Middle frontal gyrus (tissue), 1 donor: ENCODE measurements at regions not wholly inside any gene's neighbourhood (a gene's known extent, or its start where the extent isn't known, plus 50 kb on each side); places are given as distances from the start of the nearest gene placed in this dataset.

ENCODE experiments used
- DNase-seq: peaks from one replicate; pipeline ENCODE4 v3.0.0-alpha.2; 2015; ENCODE audit warnings: low spot score; ENCODE audit errors: extremely low spot score

- DNase-seq, result no peak
These were observed 1217.2 kb upstream of the GJE1 start for GRCh38 chr6:140915551-140915950.

- DNase-seq, result no peak
These were observed 1217.6 kb upstream of the GJE1 start for GRCh38 chr6:140915103-140915502.

GRCh38 chr6:140912686-140913085, 1220.0 kb upstream of the GJE1 start:
- DNase-seq, result no peak

GRCh38 chr6:140909625-140910024, 1223.1 kb upstream of the GJE1 start:
- no peak for DNase-seq

GRCh38 chr6:140909156-140909555, 1223.6 kb upstream of the GJE1 start:
- no peak for DNase-seq

- DNase-seq, result no peak
These were observed 1224.2 kb upstream of the GJE1 start for GRCh38 chr6:140908505-140908904.

- DNase-seq, result no peak
These were observed 1225.5 kb upstream of the GJE1 start for GRCh38 chr6:140907235-140907634.

- no peak for DNase-seq
These were observed 1227.0 kb upstream of the GJE1 start for GRCh38 chr6:140905724-140906123.

- DNase-seq, result no peak
These were observed 1227.7 kb upstream of the GJE1 start for GRCh38 chr6:140905050-140905449.

GRCh38 chr6:140897804-140898573, 1234.7 kb upstream of the GJE1 start:
- DNase-seq, result no peak

- no peak for DNase-seq
These were observed 1235.4 kb upstream of the GJE1 start for GRCh38 chr6:140897349-140897748.

GRCh38 chr6:140893432-140893831, 1239.3 kb upstream of the GJE1 start:
- no peak for DNase-seq

GRCh38 chr6:140879946-140880345, 1252.8 kb upstream of the GJE1 start:
- DNase-seq, result peak; percentile 31

- no peak for DNase-seq
These were observed 1258.7 kb upstream of the GJE1 start for GRCh38 chr6:140874066-140874465.

- DNase-seq, result no peak
These were observed 1259.8 kb upstream of the GJE1 start for GRCh38 chr6:140872885-140873284.

- DNase-seq, result no peak
These were observed 1260.8 kb upstream of the GJE1 start for GRCh38 chr6:140871911-140872310.

- DNase-seq, result no peak
These were observed 1265.4 kb upstream of the GJE1 start for GRCh38 chr6:140867336-140867735.

- DNase-seq, result no peak
These were observed 1274.2 kb upstream of the GJE1 start for GRCh38 chr6:140858381-140858971.

GRCh38 chr6:140857739-140858380, 1274.9 kb upstream of the GJE1 start:
- peak; percentile 14 for DNase-seq

- no peak for DNase-seq
These were observed 1277.2 kb upstream of the GJE1 start for GRCh38 chr6:140855520-140855919.

- no peak for DNase-seq
These were observed 1278.4 kb upstream of the GJE1 start for GRCh38 chr6:140854318-140854717.

GRCh38 chr6:140850438-140850837, 1282.3 kb upstream of the GJE1 start:
- no peak for DNase-seq

- DNase-seq, result no peak
These were observed 1283.3 kb upstream of the GJE1 start for GRCh38 chr6:140849456-140849855.
